NCI-H748 (cell line): ENCODE measurements at regions not wholly inside any gene's neighbourhood (a gene's known extent, or its start where the extent isn't known, plus 50 kb on each side); places are given as distances from the start of the nearest gene placed in this dataset.
"Not testable (repeated sequence)": the region's sequence is repeated elsewhere in the genome, so short reads cannot be mapped to it uniquely, and the experiment has no call there.

Experiments used
- DNase-seq: peaks from one replicate; lab custom pipeline; 2025; ENCODE audit not compliant: unreplicated experiment; lab: John Stamatoyannopoulos, UW

- no peak for DNase-seq
These were observed 224.0 kb downstream of the KTN1 start for GRCh38 chr14:55803873-55804553.

GRCh38 chr14:55805250-55805649 is 225.2 kb downstream of the KTN1 start:
- DNase-seq = no peak

GRCh38 chr14:55807053-55807880 is 227.3 kb downstream of the KTN1 start:
- peak; percentile 96 for DNase-seq

GRCh38 chr14:55807881-55808379 is 227.9 kb downstream of the KTN1 start:
- DNase-seq = no peak

GRCh38 chr14:55813630-55814029 is 233.6 kb downstream of the KTN1 start:
- DNase-seq = no peak

- DNase-seq = no peak
These were observed 234.1 kb downstream of the KTN1 start for GRCh38 chr14:55814064-55814463.

GRCh38 chr14:55814873-55815272 is 234.9 kb downstream of the KTN1 start:
- DNase-seq = no peak

GRCh38 chr14:55816225-55816624 is 236.2 kb downstream of the KTN1 start:
- DNase-seq = no peak

- no peak for DNase-seq
These were observed 239.8 kb downstream of the KTN1 start for GRCh38 chr14:55819610-55820304.

- no peak for DNase-seq
These were observed 242.9 kb downstream of the KTN1 start for GRCh38 chr14:55822906-55823305.

GRCh38 chr14:55832122-55832911 is 252.3 kb downstream of the KTN1 start:
- DNase-seq = no peak

GRCh38 chr14:55832974-55833373 is 253.0 kb downstream of the KTN1 start:
- no peak for DNase-seq

- no peak for DNase-seq
These were observed 254.4 kb downstream of the KTN1 start for GRCh38 chr14:55834390-55834789.

- DNase-seq = no peak
These were observed 256.0 kb downstream of the KTN1 start for GRCh38 chr14:55835985-55836384.

GRCh38 chr14:55837467-55837866 is 257.5 kb downstream of the KTN1 start:
- no peak for DNase-seq

- no peak for DNase-seq
These were observed 258.6 kb downstream of the KTN1 start for GRCh38 chr14:55838529-55839052.

- DNase-seq = not testable (repeated sequence)
These were observed 259.4 kb downstream of the KTN1 start for GRCh38 chr14:55839301-55839947.

GRCh38 chr14:55840821-55841220 is 260.8 kb downstream of the KTN1 start:
- DNase-seq = no peak

GRCh38 chr14:55841625-55842024 is 261.6 kb downstream of the KTN1 start:
- DNase-seq = no peak
